ENCODE measurements at regions not wholly inside any gene's neighbourhood (a gene's known extent, or its start where the extent isn't known, plus 50 kb on each side); places are given as distances from the start of the nearest gene placed in this dataset.

GRCh38 chr5:107796797-107797196 lies 126.1 kb upstream of the EFNA5 start:
- H3K4me3 Mint-ChIP-seq: no peak overlapping the region
- no peak overlapping the region for H3K27ac ChIP-seq (ENCODE audit: low read depth in 1 of 2, low read length in 2 of 2)
- TF ChIP-seq CTCF (IDR thresholded peaks at IDR 0.05): no peak
- DNase-seq (no peak), ATAC-seq (ENCODE audit: poor library complexity) (no peak)
- POLR2A ChIA-PET: no interaction called here
- peaks cover 0 to 4% of the 10 kb centered on the region in 2 experiments for H3K9me3 ChIP-seq (ENCODE audit: control insufficient read depth in 1 of 2, insufficient read depth in 1 of 2, low read length in 2 of 2)
- CTCF ChIA-PET: no interaction called here
- no peaks in the 10 kb centered on the region for H3K9me3 Mint-ChIP-seq
- H3K4me3 ChIP-seq (ENCODE audit: low read length): no peak overlapping the region
- no peak overlapping the region for H3K27ac Mint-ChIP-seq
- H3K36me3 ChIP-seq (ENCODE audit: insufficient read depth, low read length): no peaks in the 10 kb centered on the region
- intact Hi-C loops (cut with DNase I, micrococcal nuclease): no loop called here
- H3K27me3 ChIP-seq (ENCODE audit: control insufficient read depth in 1 of 2, insufficient read depth in 2 of 2, low read length in 2 of 2): no peaks in the 10 kb centered on the region
- no peaks in the 10 kb centered on the region for H3K4me1 Mint-ChIP-seq (ENCODE audit: low read depth)
- no peaks in the 10 kb centered on the region for H3K27me3 Mint-ChIP-seq
- H3K4me1 ChIP-seq (ENCODE audit: insufficient read depth, low read length): no peaks in the 10 kb centered on the region
- H3K36me3 Mint-ChIP-seq (ENCODE audit: low read depth): no peaks in the 10 kb centered on the region

GRCh38 chr5:107794741-107795140 lies 124.0 kb upstream of the EFNA5 start:
- Mint-ChIP-seq H3K36me3 (ENCODE audit: low read depth) (no peaks in the 10 kb centered on the region), H3K9me3 (no peaks in the 10 kb centered on the region), H3K4me3 (no peak overlapping the region), H3K27me3 (no peaks in the 10 kb centered on the region), H3K4me1 (ENCODE audit: low read depth) (no peaks in the 10 kb centered on the region), H3K27ac (no peak overlapping the region)
- ChIA-PET CTCF (no interaction called here), POLR2A (no interaction called here)
- peaks cover 0 to 4% of the 10 kb centered on the region in 2 experiments for H3K9me3 ChIP-seq (ENCODE audit: control insufficient read depth in 1 of 2, insufficient read depth in 1 of 2, low read length in 2 of 2)
- H3K4me3 ChIP-seq (ENCODE audit: low read length): no peak overlapping the region
- intact Hi-C loops (cut with DNase I, micrococcal nuclease): no loop called here
- H3K36me3 ChIP-seq (ENCODE audit: insufficient read depth, low read length): no peaks in the 10 kb centered on the region
- no peak for ATAC-seq (ENCODE audit: poor library complexity)
- no peaks in the 10 kb centered on the region for H3K4me1 ChIP-seq (ENCODE audit: insufficient read depth, low read length)
- no peak overlapping the region for H3K27ac ChIP-seq (ENCODE audit: low read depth in 1 of 2, low read length in 2 of 2)
- DNase-seq: no peak
- TF ChIP-seq CTCF (IDR thresholded peaks at IDR 0.05): no peak
- no peaks in the 10 kb centered on the region for H3K27me3 ChIP-seq (ENCODE audit: control insufficient read depth in 1 of 2, insufficient read depth in 2 of 2, low read length in 2 of 2)

DNA sequence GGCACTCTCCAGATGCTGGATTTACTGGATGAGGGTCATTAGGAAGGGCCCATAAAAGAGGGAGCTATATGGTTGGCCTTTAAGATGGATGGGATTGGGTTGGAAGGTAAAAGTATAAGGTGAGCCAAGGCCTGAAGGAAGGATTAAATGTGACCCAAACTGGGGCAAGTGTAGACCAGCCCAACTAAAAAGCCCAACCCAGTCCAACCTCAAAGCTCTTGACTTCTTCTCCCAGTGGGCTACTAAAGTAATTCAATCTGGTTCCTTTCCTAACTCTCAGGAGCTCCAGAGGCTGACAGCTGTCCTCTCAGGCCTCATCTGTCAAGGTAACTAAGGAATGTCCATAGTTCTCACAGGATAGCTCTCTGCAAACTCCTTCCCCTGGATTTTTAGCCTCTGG lies 122.2 kb upstream of the EFNA5 start:
- ChIA-PET POLR2A (no interaction called here), CTCF (no interaction called here)
- Histone ChIP-seq H3K9me3 (ENCODE audit: control insufficient read depth in 1 of 2, insufficient read depth in 1 of 2, low read length in 2 of 2) (peaks cover 0 to 4% of the 10 kb centered on the region in 2 experiments), H3K36me3 (ENCODE audit: insufficient read depth, low read length) (no peaks in the 10 kb centered on the region), H3K27me3 (ENCODE audit: control insufficient read depth in 1 of 2, insufficient read depth in 2 of 2, low read length in 2 of 2) (no peaks in the 10 kb centered on the region), H3K27ac (ENCODE audit: low read depth in 1 of 2, low read length in 2 of 2) (no peak overlapping the region), H3K4me3 (ENCODE audit: low read length) (no peak overlapping the region), H3K4me1 (ENCODE audit: insufficient read depth, low read length) (no peaks in the 10 kb centered on the region)
- H3K4me1 Mint-ChIP-seq (ENCODE audit: low read depth): no peaks in the 10 kb centered on the region
- intact Hi-C loops (cut with DNase I, micrococcal nuclease): no loop called here
- no peaks in the 10 kb centered on the region for H3K36me3 Mint-ChIP-seq (ENCODE audit: low read depth)
- H3K27me3 Mint-ChIP-seq: no peaks in the 10 kb centered on the region
- DNase-seq: no peak
- H3K4me3 Mint-ChIP-seq: no peak overlapping the region
- H3K9me3 Mint-ChIP-seq: no peaks in the 10 kb centered on the region
- no peak overlapping the region for H3K27ac Mint-ChIP-seq
- no peak for ATAC-seq (ENCODE audit: poor library complexity)
- no peak for TF ChIP-seq CTCF (IDR thresholded peaks at IDR 0.05)

All from CD4-positive, alpha-beta T cell (primary cell).